ENCODE measurements at regions not wholly inside any gene's neighbourhood (a gene's known extent, or its start where the extent isn't known, plus 50 kb on each side); places are given as distances from the start of the nearest gene placed in this dataset.

DNA sequence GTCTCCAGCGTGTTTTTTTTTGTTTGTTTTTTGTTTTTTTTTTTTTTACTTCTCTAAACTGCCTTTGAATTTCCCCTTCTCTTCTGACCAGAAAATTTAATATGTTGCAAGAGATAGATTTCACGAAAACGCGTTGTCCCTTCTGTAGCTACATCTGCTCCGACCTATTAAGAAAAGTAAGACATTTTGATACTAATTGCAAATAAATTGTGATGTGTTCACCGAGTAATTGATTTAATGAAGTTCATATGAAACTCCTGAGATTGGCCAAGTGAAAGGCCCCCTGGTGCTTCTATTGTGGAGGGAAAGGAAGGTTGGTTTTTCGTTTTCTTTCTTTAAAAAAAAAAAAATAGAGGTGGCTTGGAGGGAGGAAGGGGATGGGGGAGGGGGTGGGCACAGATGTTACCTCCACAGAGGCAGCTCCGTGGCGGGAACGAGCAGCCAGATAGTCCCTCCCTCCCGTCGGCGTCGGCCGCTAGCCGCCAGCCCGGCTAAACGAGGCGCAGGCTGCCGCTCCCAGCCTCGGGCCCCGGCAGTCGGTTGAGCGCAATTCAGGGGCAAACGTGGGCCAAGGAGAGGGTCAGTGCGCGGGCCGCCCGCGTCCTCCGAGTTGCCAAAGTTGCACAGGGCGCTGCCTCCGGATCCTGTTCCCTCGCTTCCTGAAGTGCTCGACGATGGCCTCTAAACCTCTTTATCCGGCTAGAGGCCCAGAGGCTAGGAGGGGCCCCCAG is 139.1 kb upstream of the ZIC3 start:
- ATAC-seq (no peak), DNase-seq (no peak)
- Histone ChIP-seq H3K36me3 (no peaks in the 10 kb centered on the region), H3K4me1 (peaks cover 0 to 18% (median 9%) of the 10 kb centered on the region in 9 donors), H3K4me3 (peak overlapping the region in 3 of 10 donors; percentile 25 to 57 (median 55)), H3K27me3 (peaks cover 0 to 99% (median 77%) of the 10 kb centered on the region in 7 donors), H3K9me3 (no peaks in the 10 kb centered on the region), H3K27ac (no peak overlapping the region)
- intact Hi-C loops (cut with DNase I), result no loop called here
- TF ChIP-seq, protein P1, sequence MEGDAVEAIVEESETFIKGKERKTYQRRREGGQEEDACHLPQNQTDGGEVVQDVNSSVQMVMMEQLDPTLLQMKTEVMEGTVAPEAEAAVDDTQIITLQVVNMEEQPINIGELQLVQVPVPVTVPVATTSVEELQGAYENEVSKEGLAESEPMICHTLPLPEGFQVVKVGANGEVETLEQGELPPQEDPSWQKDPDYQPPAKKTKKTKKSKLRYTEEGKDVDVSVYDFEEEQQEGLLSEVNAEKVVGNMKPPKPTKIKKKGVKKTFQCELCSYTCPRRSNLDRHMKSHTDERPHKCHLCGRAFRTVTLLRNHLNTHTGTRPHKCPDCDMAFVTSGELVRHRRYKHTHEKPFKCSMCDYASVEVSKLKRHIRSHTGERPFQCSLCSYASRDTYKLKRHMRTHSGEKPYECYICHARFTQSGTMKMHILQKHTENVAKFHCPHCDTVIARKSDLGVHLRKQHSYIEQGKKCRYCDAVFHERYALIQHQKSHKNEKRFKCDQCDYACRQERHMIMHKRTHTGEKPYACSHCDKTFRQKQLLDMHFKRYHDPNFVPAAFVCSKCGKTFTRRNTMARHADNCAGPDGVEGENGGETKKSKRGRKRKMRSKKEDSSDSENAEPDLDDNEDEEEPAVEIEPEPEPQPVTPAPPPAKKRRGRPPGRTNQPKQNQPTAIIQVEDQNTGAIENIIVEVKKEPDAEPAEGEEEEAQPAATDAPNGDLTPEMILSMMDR (IDR thresholded peaks at IDR 0.05), result no peak
- WGBS, 2 donors, result 2% methylated on average over 28 to 37 of the region's 37 CpGs

DNA sequence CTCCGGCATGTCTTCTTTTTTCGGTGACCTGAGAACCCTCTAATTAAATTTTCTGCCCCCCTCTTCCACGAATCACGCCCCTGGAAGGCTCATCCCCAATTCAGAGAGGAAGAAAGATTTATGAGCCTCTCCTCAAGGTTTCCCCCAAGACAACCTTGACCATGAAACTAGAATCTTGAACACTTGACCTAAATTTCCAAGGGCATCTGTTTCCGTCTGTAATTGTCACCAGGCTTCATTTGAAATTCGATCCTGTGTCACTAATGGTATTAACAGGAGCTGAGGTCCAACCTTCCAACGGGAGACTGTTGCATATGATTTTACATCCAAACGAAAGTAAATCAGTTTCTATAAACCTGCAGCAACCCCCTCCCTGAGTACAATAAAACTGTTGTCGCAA is 139.9 kb upstream of the ZIC3 start:
- H3K4me3 ChIP-seq, result no peak overlapping the region
- TF ChIP-seq, protein P1 (IDR thresholded peaks at IDR 0.05), result no peak
- peaks cover 0 to 99% (median 81%) of the 10 kb centered on the region in 7 donors for H3K27me3 ChIP-seq
- no peak for ATAC-seq
- H3K9me3 ChIP-seq, result no peaks in the 10 kb centered on the region
- H3K4me1 ChIP-seq, result peaks cover 0 to 18% (median 9%) of the 10 kb centered on the region in 9 donors
- intact Hi-C loops (cut with DNase I), result no loop called here
- H3K36me3 ChIP-seq, result no peaks in the 10 kb centered on the region
- 3% methylated on average over 8 to 9 of the region's 9 CpGs for WGBS, 2 donors
- DNase-seq, result no peak
- no peak overlapping the region for H3K27ac ChIP-seq

DNA sequence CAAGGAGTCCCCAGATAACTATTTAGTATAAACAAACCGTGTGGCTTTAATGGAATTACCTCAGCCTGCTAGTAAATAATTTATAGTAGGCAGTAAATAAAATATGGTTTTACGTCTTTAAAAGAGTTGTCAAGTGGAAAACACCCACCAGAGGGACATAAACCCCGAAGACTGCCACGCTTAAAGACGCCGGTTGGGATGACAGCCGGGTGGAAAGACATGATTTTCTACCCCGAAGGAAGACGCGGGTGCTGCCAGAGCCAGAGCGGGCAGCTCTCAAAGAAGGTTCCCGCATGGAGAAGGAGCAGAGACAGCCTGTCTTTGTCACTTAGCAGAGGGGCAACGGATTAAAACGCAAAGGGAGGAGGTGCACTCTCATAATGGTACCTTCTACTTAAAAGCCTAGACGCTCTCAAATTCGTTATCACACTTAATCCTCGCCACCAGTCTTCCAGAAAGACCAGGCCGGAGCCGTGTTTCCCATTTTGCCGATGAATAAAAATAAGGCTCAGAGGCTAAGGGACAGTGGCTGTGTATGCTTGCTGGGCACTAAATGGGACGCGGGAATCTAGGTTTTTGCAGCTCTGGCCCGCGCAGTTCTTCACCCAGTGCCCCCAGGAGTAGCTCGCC is 140.5 kb upstream of the ZIC3 start:
- Histone ChIP-seq H3K4me3 (no peak overlapping the region), H3K27ac (no peak overlapping the region), H3K9me3 (no peaks in the 10 kb centered on the region), H3K27me3 (peaks cover 0 to 99% (median 77%) of the 10 kb centered on the region in 7 donors), H3K4me1 (peaks cover 0 to 18% (median 9%) of the 10 kb centered on the region in 9 donors), H3K36me3 (no peaks in the 10 kb centered on the region)
- ATAC-seq (no peak), DNase-seq (no peak)
- intact Hi-C loops (cut with DNase I), result no loop called here
- WGBS, 2 donors, result 2 to 4% methylated on average over 22 to 25 of the region's 25 CpGs
- TF ChIP-seq, protein P1 (IDR thresholded peaks at IDR 0.05), result no peak

- 1 to 2% methylated on average over 14 to 15 of the region's 15 CpGs for WGBS, 2 donors
- ATAC-seq (no peak), DNase-seq (no peak)
- Histone ChIP-seq H3K27me3 (peaks cover 0 to 97% (median 71%) of the 10 kb centered on the region in 7 donors), H3K36me3 (no peaks in the 10 kb centered on the region), H3K4me3 (no peak overlapping the region), H3K9me3 (no peaks in the 10 kb centered on the region), H3K4me1 (peaks cover 0 to 18% (median 9%) of the 10 kb centered on the region in 9 donors), H3K27ac (no peak overlapping the region)
- intact Hi-C loops (cut with DNase I), result no loop called here
- TF ChIP-seq, protein P1 (IDR thresholded peaks at IDR 0.05), result no peak
Observed at GRCh38 chrX:137424679-137425078, 141.2 kb upstream of the ZIC3 start.

All from heart right ventricle (tissue), 16 donors.